GM12878 (cell line): ENCODE measurements at regions not wholly inside any gene's neighbourhood (a gene's known extent, or its start where the extent isn't known, plus 50 kb on each side); places are given as distances from the start of the nearest gene placed in this dataset.

Experiments
- POLR2A ChIP-seq: IDR thresholded peaks from 2 replicates; pipeline ENCODE4 v1.6.1; 2011; ENCODE audit warnings: low read depth, mild to moderate bottlenecking, low read length
- SREBF1 ChIP-seq: IDR thresholded peaks from 2 replicates; pipeline ENCODE4 v1.6.1; 2012; ENCODE audit warnings: mild to moderate bottlenecking, low read length
- ZBTB11 ChIP-seq: fragments of 450-650 bp; formaldehyde crosslinking; IDR thresholded peaks from 2 replicates; pipeline ENCODE4 v1.5.0; 2022; ENCODE audit warnings: mild to moderate bottlenecking, missing genetic modification characterization
- ZBTB33 ChIP-seq: fragments of 450-650 bp; IDR thresholded peaks from 2 replicates; pipeline ENCODE4 v1.6.1; 2017; ENCODE audit warnings: mild to moderate bottlenecking

DNA sequence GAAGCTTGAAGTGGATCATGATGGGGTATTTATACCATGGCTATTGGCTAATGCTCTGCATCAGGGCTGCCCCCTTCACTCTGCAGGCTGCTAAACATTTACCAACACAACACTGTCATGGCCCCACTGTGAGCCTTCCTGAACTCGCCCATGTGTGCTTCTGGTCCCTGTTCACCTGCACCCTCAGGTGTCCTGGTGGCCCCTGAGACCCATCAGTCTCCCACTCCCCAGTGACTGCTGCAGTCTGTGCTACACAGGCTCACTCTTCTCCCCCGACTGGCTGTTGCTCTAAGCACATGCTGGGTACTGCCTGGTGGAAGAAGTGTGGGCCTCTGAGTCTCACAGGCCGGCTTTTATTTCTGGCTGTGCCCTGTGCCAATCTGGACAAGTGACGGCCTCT is 183.0 kb upstream of the HS6ST1 start:
- TF ChIP-seq ZBTB11 (CRISPR knock-in tag) (no peak), ZBTB33 (no peak), SREBF1 (no peak), POLR2A (no peak)
